Suprapubic skin (tissue), 4 donors: ENCODE measurements at regions not wholly inside any gene's neighbourhood (a gene's known extent, or its start where the extent isn't known, plus 50 kb on each side); places are given as distances from the start of the nearest gene placed in this dataset.

Experiments used
- DNase-seq, 2 donors: peaks; one replicate each; pipeline ENCODE4 v3.0.0-alpha.2; 2019; ENCODE audit warnings: low spot score in 2 of 2
- H3K27ac ChIP-seq: fragments of 200-600 bp; sonication (generic); one replicate; pipeline ENCODE4 v1.5.1; 2019
- H3K27me3 ChIP-seq: fragments of 200-600 bp; sonication (generic); one replicate; pipeline ENCODE4 v1.5.1; 2019
- H3K36me3 ChIP-seq: fragments of 200-600 bp; sonication (generic); one replicate; pipeline ENCODE4 v1.5.1; 2019
- H3K4me1 ChIP-seq: fragments of 200-600 bp; sonication (generic); one replicate; pipeline ENCODE4 v1.5.1; 2019
- H3K4me3 ChIP-seq: fragments of 200-600 bp; sonication (generic); one replicate; pipeline ENCODE4 v1.5.1; 2019; ENCODE audit warnings: mild to moderate bottlenecking
- H3K9me3 ChIP-seq: fragments of 200-600 bp; sonication (generic); one replicate; pipeline ENCODE4 v1.5.1; 2019
- EP300 ChIP-seq: sonication (generic); formaldehyde crosslinking; IDR thresholded peaks from one replicate; pipeline ENCODE4 v1.6.1; 2017; ENCODE audit warnings: antibody characterized with exemption
- POLR2A ChIP-seq, 2 donors: fragments of 450-650 bp; IDR thresholded peaks; one replicate each; pipeline ENCODE4 v1.6.1; 2017; ENCODE audit warnings: antibody characterized with exemption in 2 of 2, mild to moderate bottlenecking in 2 of 2, moderate library complexity in 2 of 2
- POLR2AphosphoS5 ChIP-seq, 3 donors: sonication (generic); formaldehyde crosslinking; IDR thresholded peaks; one replicate each; pipeline ENCODE4 v1.6.1; 2017; ENCODE audit warnings: antibody characterized with exemption in 3 of 3
- WGBS: methylation state at CpG from one replicate; pipeline ENCODE4 v1.1.5; 2018; 5-methylcytosine and 5-hydroxymethylcytosine counted together
- TF ChIP-seq, protein P1 (sequence below), 2 donors: fragments of 200-600 bp in 1 of 2; fragments of 450-650 bp in 1 of 2; sonication (generic) in 1 of 2; IDR thresholded peaks; one replicate each; pipeline ENCODE4 v1.5.1; 2016 to 2019; ENCODE audit warnings: antibody characterized with exemption in 2 of 2, mild to moderate bottlenecking in 1 of 2, moderate library complexity in 1 of 2

DNA sequence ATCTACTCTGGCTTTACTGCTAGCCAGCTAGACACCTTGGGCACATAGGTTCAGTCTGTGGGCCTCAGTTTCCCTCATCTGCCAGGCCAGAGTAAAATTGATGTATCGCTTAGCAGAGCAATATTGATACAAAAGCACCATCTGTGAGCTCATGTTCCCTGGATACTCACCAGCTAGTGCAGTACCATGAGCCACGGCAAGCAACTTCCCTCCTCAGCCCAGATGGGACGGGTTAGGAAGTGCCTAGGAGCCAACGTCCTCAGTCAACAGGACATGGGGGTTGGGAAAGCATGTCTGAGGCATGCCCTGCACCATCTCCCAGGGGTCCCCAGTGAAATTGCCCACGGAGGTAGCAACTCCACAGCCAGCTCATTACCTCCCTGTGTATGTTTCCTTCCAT, 258.3 kb downstream of the ANKRD60 start:
- Histone ChIP-seq H3K36me3 (no peaks in the 10 kb centered on the region), H3K4me3 (no peak overlapping the region), H3K4me1 (peaks cover under 1% of the 10 kb centered on the region), H3K27ac (no peak overlapping the region), H3K9me3 (peaks cover 4% of the 10 kb centered on the region), H3K27me3 (no peaks in the 10 kb centered on the region)
- no peak for DNase-seq
- TF ChIP-seq, protein P1, sequence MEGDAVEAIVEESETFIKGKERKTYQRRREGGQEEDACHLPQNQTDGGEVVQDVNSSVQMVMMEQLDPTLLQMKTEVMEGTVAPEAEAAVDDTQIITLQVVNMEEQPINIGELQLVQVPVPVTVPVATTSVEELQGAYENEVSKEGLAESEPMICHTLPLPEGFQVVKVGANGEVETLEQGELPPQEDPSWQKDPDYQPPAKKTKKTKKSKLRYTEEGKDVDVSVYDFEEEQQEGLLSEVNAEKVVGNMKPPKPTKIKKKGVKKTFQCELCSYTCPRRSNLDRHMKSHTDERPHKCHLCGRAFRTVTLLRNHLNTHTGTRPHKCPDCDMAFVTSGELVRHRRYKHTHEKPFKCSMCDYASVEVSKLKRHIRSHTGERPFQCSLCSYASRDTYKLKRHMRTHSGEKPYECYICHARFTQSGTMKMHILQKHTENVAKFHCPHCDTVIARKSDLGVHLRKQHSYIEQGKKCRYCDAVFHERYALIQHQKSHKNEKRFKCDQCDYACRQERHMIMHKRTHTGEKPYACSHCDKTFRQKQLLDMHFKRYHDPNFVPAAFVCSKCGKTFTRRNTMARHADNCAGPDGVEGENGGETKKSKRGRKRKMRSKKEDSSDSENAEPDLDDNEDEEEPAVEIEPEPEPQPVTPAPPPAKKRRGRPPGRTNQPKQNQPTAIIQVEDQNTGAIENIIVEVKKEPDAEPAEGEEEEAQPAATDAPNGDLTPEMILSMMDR (IDR thresholded peaks at IDR 0.05), result no peak
- TF ChIP-seq POLR2AphosphoS5 (IDR thresholded peaks at IDR 0.05), result no peak
- no peak for TF ChIP-seq EP300
- no peak for TF ChIP-seq POLR2A (IDR thresholded peaks at IDR 0.05)
- WGBS, result 59% methylated on average over 5 of the region's 5 CpGs

DNA sequence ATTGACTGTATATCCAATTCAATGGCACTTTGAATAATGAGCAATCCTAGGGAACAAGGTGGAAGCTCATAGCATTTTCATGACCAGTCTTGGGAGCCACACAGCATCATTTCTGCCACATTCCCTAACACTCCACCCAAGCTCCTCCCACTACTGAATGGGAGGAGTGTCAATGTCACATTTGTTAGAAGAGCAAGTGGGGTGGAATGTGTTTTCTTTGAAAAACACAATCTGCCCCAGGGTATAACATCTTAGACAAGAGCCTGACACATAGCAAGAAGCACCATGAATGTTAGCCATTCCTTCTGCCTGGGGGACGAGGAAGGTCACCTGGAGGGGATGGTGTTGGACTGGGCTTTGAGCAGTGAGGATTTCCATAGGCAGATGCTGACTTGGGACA, 258.3 kb upstream of the PMEPA1 start:
- Histone ChIP-seq H3K4me1 (peaks cover 18% of the 10 kb centered on the region), H3K27ac (no peak overlapping the region), H3K9me3 (peaks cover 4% of the 10 kb centered on the region), H3K4me3 (no peak overlapping the region), H3K36me3 (no peaks in the 10 kb centered on the region), H3K27me3 (no peaks in the 10 kb centered on the region)
- DNase-seq, result no peak
- WGBS, result 43% methylated on average over 1 of the region's 1 CpG
- TF ChIP-seq, protein P1 (IDR thresholded peaks at IDR 0.05), result no peak
- TF ChIP-seq EP300 (no peak), POLR2AphosphoS5 (IDR thresholded peaks at IDR 0.05) (no peak), POLR2A (IDR thresholded peaks at IDR 0.05) (no peak)

DNA sequence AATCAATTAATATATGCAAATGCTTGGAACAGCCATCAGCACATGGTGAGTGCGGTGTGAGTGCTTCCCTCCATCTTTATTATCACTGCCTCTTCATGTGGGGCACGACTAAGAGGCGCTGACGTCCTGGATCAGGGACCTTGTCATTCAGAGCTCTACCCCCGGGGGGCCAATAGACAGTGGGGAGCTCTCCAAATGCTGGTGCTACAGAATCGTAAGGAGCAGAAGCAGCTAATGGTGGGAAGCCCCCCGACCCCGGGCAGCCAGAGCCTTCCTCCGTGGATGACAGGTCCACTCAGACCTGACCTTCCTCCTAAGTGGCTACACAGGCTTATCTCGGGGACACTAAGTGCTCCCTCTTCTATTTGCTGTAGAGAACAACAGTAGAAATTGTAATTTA, 257.5 kb upstream of the PMEPA1 start:
- Histone ChIP-seq H3K4me1 (peaks cover 21% of the 10 kb centered on the region), H3K36me3 (no peaks in the 10 kb centered on the region), H3K27me3 (no peaks in the 10 kb centered on the region), H3K9me3 (peaks cover 4% of the 10 kb centered on the region), H3K4me3 (no peak overlapping the region), H3K27ac (no peak overlapping the region)
- no peak for TF ChIP-seq POLR2AphosphoS5 (IDR thresholded peaks at IDR 0.05)
- TF ChIP-seq, protein P1 (IDR thresholded peaks at IDR 0.05), result no peak
- TF ChIP-seq EP300, result no peak
- TF ChIP-seq POLR2A (IDR thresholded peaks at IDR 0.05), result no peak
- 70% methylated on average over 10 of the region's 10 CpGs for WGBS
- no peak for DNase-seq

DNA sequence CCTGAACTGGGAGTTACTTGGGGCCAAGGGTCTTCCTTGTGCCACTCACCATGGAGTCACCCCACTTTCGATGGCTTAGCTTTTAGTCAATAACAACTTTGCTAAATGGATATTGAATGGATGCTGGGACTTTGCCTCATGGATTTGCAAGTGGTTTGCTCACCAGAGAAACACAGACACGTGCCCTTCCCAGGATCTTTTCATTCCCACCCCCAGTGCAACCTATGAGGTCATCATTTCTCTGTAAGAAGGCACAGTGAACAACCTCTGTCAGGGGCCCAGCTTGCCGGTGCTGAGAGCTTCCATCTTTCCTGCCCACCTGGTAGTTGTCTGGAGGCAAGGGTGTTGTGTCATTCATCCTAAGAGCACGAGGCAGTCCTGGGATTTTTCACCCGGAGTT, 256.8 kb upstream of the PMEPA1 start:
- Histone ChIP-seq H3K4me1 (peaks cover 21% of the 10 kb centered on the region), H3K36me3 (no peaks in the 10 kb centered on the region), H3K4me3 (no peak overlapping the region), H3K27me3 (no peaks in the 10 kb centered on the region), H3K9me3 (no peaks in the 10 kb centered on the region), H3K27ac (no peak overlapping the region)
- no peak for DNase-seq
- TF ChIP-seq, protein P1 (IDR thresholded peaks at IDR 0.05), result no peak
- no peak for TF ChIP-seq POLR2A (IDR thresholded peaks at IDR 0.05)
- no peak for TF ChIP-seq POLR2AphosphoS5 (IDR thresholded peaks at IDR 0.05)
- no peak for TF ChIP-seq EP300
- WGBS, result 84% methylated on average over 5 of the region's 5 CpGs

DNA sequence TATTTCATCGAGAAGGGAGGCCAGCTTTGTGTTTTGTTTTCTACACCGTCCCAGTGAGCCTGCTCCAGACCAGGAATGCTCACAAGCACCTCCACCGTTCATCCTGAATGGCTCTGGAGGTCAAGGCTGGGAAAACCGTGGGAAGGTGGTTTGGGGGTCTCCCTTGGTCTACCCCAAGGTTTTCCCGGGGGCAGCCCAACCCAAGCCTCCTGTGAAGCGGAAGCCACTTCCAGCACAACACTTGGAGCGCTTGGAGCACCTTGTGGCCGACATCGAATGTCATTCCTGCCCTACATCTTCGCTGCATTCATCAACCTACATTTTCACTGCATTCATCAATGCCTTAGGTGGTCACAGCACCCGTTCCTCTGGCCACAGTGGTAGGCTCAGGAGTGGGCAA, 255.6 kb upstream of the PMEPA1 start:
- DNase-seq, result no peak
- Histone ChIP-seq H3K9me3 (no peaks in the 10 kb centered on the region), H3K4me1 (peaks cover 21% of the 10 kb centered on the region), H3K4me3 (no peak overlapping the region), H3K27me3 (no peaks in the 10 kb centered on the region), H3K36me3 (no peaks in the 10 kb centered on the region), H3K27ac (no peak overlapping the region)
- WGBS, result 95% methylated on average over 11 of the region's 11 CpGs
- TF ChIP-seq POLR2A (IDR thresholded peaks at IDR 0.05), result no peak
- TF ChIP-seq, protein P1 (IDR thresholded peaks at IDR 0.05), result no peak
- TF ChIP-seq POLR2AphosphoS5 (IDR thresholded peaks at IDR 0.05), result no peak
- TF ChIP-seq EP300, result no peak
